ENCODE measurements at regions not wholly inside any gene's neighbourhood (a gene's known extent, or its start where the extent isn't known, plus 50 kb on each side); places are given as distances from the start of the nearest gene placed in this dataset.
A peak's percentile ranks its signal among the peaks of the same experiment; 100 is the strongest.

DNA sequence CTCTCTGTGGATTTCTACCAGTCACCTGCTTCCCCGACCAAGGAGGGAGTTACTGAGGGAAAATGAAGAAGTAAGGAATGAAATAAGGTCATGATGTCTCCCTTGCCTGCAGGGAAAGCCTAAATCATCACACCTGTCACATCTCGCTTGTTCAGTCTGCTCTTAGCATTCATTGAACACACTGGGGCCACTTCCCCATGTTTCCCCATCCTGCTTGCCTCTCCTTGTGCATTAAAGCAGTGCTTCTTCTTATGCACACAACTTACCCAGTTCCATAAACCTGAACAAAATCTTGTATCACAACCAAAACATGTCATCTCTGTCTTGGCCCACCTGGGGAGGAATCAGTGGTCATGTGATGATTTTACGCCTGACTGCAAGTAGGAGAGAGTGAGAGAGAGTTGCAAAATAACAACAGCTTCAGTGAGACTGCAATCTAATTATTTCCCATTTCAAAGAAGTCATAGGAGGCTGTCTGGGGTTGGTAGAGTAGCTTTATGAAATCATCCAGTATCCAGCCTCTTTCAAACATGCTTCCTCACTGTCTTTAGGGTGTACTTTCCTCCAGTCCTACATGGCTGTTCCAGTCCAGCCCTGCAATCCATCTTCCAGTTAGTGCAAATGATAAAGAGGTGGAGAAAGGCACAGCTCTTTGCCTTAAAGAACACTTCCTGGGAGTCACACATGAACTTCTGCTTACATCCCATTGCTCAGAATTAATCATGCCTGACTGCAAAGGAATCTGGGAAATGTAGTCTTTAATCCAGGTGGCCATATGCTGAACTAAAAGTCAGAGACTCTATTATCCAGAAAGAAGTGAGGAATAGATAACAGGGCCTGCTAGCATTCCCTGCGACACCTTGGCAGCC lies 220.1 kb downstream of the HAUS1 start:
- no peak for DNase-seq

DNA sequence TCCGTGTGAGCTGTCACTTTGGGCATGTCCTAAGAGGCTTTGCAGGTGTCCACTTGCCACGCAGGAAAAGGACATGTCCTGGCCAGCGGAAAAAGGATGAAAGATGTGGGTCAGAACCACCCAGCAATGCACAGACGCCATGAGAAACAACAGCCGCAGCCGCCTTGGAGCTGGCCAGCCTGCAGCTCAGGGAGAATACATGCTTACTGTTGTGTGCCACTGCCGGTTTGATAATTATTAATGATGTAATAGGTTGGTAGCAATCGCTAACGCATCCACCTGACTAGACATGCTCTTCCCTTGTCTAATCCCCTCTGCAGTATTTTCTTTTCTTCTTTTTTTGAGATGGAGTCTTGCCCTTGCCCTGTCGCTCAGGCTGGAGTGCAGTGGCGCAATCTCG lies 221.7 kb downstream of the HAUS1 start:
- no peak for DNase-seq

- DNase-seq, result no peak
These were observed 225.6 kb downstream of the HAUS1 start for GRCh38 chr18:46329736-46330246.

DNA sequence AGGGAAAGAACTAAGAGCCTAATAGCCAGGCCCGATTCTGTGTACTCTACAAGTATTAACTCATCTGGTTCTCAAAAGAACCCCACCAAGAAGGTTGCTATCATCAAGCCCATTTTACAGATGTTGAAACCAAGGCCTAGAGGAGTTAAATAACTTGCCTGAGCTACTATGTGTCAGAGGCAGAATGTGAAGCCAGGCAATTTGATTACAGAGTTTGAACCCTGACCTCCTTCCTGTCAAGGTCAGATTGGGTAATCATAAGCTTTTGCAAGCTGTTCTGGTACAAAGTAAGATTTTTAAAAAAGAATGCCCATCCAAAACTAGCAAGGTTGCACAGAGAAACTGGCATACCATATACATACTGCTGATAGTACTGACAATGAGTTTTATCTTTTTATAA lies 227.1 kb downstream of the HAUS1 start:
- DNase-seq, result no peak

DNA sequence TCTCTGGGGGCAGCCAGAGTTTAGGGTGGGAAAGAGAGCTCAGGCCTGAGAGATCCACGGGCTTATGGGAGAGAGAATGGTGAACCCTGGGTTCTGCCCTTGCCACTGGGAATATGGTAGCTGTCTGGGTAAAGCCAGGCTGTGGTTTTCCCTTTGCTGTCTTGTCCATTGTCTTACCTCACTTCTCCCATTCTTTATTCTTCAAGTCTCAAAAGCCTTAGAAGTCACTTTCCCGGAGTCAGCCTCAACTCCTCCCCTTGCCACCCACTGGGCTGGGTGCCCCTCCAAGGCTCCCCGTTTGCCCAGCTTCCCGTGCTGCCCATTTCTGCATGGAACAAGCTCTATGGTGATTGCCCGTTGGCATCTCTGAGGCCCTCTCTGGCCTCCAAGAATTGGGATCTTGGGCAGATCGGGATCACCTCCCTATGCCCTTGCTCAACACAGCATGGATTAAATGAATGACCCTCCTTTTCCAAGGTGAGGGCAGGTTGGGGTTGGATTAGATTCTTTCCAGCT lies 228.2 kb downstream of the HAUS1 start:
- no peak for DNase-seq

- DNase-seq, result no peak
These were observed 228.7 kb downstream of the HAUS1 start for GRCh38 chr18:46332921-46333341.

- DNase-seq, result peak; percentile 75
These were observed 229.4 kb downstream of the HAUS1 start for GRCh38 chr18:46333431-46334135.

DNA sequence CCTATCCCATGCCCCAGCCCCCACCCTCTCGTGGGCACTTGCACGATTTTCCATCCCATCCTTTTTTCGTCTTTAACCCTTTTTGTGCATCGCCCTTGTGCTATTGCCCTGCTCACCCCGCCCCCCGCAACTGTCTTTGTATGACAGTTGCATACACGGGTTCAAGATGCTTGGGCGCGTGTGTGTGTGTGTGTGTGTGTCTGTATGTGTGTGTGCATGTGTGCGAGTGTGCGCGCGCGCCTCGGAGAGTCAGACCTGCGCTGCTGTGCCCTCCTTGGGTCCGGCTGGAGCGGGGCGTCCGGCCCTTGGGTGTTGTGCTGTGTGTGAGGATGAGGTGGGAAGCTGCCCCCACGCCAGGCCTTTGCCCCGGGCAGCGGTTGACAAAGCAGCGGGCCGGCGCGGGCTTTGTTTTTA lies 230.7 kb downstream of the HAUS1 start:
- DNase-seq, result peak; percentile 72

GRCh38 chr18:46335534-46336101 lies 231.4 kb downstream of the HAUS1 start:
- DNase-seq, result peak; percentile 60

GRCh38 chr18:46336278-46337111 lies 232.3 kb downstream of the HAUS1 start:
- no peak for DNase-seq

DNA sequence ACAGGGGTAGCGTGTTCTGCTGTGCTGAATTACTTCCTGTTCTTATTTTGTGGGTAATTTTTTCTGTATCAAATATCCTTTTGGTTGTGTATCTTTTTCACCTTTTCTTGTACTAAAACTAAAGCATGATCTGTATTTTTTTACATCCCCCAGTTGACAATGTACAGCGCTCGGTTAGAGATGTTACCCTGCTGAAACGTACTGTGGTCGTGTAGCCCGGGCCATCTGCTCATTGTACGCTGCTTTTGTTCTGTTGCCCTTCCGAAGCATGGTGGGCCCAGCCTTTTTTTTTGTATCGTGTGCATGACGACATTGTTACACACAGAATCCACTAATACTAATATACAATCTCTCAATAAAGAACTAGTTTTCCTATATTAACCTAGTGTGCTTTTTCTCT lies 233.1 kb downstream of the HAUS1 start:
- DNase-seq, result no peak

DNA sequence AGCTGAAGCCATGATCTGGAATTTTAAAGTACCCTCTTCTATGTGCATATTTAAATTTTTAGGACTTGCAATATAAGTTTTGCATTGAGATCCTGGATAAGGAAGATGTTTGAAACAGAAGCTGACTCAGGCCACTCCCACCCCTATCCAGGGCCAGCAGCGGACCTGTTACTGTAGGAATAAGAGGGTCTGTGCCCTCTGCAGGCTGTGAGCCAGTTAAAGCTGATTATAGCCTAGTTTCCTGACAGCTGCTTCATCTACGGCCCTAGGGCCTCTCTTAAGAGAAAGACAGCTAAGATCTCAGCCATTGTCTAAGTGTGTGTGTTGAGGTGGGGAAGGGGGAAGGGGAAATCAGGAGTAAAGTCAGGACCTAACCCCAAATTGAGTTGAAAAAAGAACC lies 234.0 kb downstream of the HAUS1 start:
- DNase-seq, result peak; percentile 40

DNA sequence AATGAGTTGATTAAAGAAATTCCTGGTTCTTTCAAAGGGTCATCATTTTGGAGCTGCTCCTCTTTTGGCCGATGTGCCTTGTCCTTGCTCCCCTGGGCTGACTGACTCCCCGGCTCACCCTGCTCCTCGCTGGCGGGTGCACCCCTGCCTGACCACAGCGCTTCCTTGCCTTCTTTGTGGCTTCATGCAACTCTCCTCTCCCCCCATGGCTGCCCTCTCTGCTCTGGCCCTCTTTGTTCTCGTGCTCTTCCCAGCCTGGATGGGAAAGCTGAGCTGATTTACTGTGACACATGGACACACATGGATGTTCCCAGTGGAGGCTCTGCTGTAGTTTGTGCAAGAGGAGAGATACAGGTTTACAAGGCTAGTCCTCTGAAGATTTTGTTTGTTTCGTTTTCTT lies 234.6 kb downstream of the HAUS1 start:
- peak; percentile 47 for DNase-seq

GRCh38 chr18:46340716-46341115 lies 236.5 kb downstream of the HAUS1 start:
- no peak for DNase-seq

- no peak for DNase-seq
These were observed 237.9 kb downstream of the HAUS1 start for GRCh38 chr18:46341986-46342525.

DNA sequence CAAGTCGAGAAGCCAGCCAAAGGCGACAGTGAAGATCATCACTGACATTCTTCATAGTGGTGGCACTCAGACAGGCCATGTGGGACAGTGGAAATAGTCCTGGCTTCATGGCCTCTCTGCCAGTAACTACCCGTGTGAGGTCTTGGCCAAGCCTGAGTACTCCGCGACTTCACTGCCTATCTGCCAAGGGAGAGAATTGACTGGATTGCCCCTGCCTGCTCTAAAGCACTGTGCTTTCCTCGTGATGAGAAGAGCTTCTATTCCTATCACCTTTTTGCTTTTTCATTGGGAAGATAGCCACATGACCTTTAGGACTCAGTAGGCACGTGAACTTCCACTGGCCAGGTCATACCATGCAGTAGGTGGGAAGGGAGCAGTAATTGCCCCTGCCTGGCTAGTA lies 239.3 kb downstream of the HAUS1 start:
- no peak for DNase-seq

DNA sequence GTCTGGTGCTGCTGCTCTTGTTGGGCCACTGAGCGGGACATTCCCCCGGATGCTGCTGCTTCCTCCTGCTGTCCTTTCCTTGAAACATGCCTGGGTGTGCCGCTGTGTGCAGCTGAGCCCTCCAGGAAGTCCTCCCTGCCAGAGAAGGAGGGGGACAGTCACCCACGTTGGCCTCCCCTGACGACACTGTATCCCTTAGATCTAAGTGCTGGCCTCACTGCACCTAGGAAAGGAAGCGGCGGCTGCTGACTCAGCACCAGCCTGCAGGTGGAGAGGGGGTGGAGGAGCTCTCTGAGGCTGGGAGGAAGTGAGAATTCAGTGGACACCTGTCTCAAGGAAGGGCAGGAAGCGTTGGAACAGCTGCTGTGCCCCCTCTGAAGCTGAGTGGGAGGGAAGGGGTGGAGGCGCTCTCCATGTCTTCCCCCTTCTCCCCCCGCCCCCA lies 239.8 kb downstream of the HAUS1 start:
- DNase-seq, result peak; percentile 34

GRCh38 chr18:46344416-46345180 lies 240.4 kb downstream of the HAUS1 start:
- no peak for DNase-seq

DNA sequence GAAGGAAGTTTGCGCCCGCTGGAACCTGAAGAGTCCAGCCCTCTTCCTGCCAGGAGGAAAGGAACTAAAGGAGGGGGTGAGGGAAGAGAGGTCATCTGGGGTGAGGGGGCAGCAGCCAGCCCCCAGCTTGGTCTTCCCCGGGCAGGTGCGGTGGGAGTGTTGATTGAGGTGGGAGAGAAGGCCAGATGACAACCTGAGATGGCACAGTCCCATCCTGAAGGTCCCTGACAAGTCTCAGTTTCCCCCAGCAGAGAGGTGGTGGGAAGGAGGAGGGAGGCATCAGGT lies 240.9 kb downstream of the HAUS1 start:
- DNase-seq, result no peak

GRCh38 chr18:46346213-46346612 lies 242.0 kb downstream of the HAUS1 start:
- DNase-seq, result no peak
